Brain pericyte (primary cell): ENCODE measurements at regions not wholly inside any gene's neighbourhood (a gene's known extent, or its start where the extent isn't known, plus 50 kb on each side); places are given as distances from the start of the nearest gene placed in this dataset.
A peak's percentile ranks its signal among the peaks of the same experiment; 100 is the strongest.
"Not testable (repeated sequence)": the region's sequence is repeated elsewhere in the genome, so short reads cannot be mapped to it uniquely, and the experiment has no call there.

ENCODE experiments used
- DNase-seq: peaks from one replicate; pipeline ENCODE4 v3.0.0-alpha.2; 2012; ENCODE audit warnings: low read depth, low spot score

GRCh38 chr2:142580691-142581090 is 296.8 kb upstream of the KYNU start:
- DNase-seq: no peak

DNA sequence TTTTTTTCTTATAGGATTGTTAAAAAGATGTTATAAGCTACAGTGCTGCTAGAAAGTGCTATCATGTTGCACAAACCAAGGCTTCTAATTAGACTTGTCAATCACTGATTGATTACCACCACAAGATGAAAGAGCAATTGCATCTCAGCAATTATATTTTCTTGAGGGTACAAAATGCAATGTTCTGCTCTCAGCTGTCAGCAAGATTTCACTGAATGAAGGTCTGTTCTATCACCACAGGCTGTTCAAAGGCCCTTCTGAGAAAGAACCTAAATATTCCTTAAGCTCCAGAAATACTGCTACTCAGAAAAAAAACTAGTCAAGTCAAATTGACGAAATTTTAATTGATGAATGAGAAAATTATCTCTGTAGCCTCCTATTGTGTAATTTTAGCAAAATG is 301.9 kb upstream of the KYNU start:
- DNase-seq: no peak

DNA sequence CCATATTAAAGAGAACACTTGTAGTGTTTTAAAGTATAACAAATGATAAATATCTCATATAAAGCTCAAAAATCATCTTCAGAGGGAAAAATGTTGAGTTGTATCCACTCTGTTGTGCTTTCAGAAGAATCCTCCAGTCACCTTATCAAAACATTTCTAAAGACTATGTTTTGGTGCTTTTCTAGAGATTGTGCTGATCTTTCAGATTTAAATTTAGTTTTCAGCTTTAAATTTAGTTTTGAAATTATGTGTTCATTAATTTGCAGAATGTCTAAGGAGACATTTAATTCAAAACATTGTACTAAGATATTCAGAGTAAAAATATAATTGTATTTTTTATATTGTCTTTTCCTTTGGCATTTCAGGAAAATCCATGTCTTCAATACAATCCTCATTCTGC is 303.1 kb upstream of the KYNU start:
- DNase-seq: no peak

GRCh38 chr2:142572346-142573132 is 304.9 kb upstream of the KYNU start:
- DNase-seq: no peak

DNA sequence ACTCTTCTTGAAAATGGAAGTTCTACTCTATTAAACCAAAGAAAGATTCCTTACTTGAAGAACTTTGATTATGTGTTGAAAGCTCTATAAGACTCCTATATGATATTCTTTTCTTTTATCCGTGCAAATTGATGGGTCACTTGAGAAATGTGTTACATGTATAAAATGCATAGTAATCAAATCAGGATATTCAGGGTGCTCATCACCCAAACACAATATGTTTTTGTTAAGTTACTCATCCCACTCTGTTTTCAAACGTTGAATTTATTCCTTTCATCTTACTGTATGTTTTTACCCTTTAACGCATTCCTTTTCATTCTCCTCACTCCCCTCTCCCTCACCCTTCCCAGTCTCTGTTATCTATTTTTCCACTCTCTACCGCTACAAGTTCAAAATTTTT is 305.5 kb upstream of the KYNU start:
- DNase-seq: no peak

DNA sequence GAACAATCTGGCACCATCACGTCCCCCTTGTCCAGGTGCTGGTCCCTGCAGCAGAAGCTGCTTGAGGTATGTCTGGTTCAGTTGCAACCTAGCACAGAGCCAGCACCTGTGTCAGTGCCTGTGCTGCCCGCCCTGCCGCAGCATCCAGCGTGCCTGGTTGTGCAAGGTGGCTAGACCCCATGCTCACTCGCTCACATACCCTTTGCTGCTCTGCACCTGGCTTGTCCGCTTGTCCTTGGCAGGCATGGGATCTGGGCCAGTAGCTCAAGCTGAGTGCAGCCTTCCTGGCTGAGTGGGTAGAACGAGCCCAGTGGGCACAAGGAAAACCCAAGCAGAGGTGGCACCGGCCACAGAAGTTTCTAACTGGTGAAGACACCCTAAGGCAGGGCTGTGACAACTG is 314.6 kb upstream of the KYNU start:
- DNase-seq: no peak

DNA sequence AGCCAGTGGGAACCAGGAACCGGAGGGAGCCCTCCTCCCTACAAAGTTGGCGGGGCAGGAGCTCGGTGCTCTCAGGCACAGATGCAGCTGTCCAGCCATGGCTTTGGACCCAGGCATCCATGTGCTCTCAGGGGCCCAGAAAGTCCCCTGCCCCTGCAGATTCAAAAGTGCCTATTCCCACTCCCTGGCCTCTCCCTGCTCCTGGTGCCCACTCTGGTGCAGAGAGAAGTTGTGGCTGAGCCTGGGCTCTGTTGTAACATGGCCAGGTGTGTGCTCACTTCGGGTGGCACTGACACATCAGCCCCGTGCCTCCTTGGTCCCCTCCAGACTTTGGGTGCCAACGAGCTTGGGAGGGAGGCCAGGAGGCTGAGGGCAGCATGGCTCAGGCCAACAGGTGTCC is 315.8 kb upstream of the KYNU start:
- no peak for DNase-seq

DNA sequence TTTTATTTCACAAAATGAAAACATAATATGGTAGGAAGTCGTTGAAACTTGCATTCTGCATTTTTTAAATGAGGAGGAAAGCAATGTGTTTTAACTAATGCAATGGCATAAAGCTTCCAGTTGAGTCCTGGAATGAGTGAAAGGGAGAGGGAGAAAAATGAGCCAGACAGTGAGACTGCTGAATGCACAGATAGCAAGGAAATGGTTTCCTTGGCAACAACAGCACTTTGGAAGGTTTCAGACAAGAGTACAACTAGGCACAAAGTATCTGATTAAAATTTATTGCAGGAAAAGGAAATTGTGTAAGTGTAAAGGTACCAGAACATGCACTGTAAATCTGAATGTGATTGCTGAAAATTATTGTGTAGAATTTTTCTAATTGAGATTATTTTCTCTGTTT is 320.1 kb upstream of the KYNU start:
- no peak for DNase-seq

DNA sequence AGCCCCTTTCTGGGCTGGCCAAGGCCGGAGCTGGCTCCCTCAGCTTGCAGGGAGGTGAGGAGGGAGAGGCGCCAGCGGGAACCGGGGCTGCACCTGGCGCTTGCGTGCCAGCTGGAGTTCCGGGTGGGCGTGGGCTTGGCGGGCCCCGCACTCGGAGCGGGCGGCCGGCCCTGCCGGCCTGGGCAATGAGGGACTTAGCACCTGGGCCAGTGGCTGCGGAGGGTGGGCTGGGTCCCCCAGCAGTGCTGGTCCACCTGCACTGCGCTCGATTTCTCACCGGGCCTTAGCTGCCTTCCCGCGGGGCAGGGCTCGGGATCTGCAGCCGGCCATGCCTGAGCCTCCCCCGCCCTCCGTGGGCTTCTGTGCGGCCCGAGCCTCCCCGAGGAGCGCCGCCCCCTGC is 331.5 kb upstream of the KYNU start:
- not testable (repeated sequence) for DNase-seq

DNA sequence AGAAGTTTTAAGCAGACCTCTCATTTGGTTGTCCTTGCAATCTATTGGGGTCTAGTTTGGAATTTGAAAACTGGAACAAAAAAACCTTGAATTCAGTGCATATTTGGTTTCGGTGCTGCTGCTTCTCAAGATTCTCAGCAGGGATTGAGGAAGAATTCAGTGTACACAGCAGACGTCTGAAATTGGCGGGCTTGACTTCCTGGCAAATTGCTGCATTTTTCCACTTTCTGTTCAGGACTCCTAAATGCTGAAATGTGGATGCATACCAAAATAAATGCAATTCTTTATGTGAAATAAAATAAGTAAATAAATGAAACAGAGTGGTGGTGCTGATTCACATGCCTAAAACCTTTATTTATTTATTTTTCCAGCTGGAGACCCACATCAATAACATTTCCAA is 332.4 kb upstream of the KYNU start:
- peak; percentile 13 for DNase-seq

DNA sequence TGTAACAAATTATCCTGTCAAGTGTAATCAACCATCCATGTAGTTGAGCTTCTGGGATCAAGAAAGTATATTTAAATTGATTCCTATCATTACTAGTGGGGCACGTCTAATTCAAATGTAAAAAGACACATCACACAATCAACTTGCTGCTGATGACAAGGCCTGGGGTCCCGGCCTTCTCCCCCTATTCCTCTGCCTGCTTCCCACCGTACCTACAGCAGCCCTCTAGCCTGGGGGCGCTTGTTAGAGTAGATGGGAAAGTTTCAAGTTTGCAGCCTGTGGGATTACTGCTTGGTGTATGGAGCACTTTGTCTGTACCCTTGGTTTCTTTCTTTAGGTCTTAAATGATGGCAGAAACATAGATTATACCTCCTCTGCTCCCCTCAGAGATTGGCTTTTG is 333.3 kb upstream of the KYNU start:
- DNase-seq: no peak

DNA sequence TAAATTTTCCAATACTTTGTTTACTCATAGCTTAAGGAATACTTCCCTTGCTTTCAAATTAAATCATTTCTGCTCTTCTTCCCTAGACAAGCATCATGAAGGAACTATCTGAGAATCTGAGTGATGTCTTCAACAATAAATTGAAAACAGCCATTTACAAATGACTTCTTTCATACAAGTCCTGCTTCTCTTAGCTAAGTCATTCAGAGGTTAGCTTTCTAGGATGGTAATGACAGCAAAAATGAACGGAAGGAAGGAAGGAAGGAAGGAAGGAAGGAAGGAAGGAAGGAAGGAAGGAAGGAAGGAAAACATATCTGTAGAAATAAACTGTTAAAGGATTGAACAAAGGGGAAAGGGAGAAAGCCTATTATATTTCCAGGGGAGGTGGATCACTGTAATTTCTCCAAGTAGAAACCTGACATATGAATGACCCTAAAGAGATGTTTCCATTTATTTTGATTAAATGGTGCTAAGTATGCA is 335.0 kb upstream of the KYNU start:
- no peak for DNase-seq

DNA sequence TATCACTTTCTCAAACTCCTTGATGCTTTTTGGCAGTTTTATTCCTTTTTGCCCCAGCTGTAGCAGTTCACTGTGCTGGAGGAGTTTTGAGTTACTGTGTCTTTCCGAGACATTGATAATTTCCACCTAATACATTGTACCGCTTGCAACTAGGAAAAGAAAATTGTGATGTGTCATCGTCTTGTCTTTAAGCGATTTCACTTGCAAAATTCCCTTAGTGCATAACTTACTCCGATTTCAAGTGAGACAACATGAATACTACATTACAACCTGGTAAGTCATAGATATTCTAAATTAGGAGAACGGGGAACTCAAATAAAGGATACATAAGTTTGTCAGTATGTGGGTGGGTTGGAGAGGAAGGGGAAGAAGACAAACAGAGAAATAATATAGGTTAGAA is 340.5 kb upstream of the KYNU start:
- DNase-seq: no peak

GRCh38 chr2:142536492-142536891 is 341.0 kb upstream of the KYNU start:
- no peak for DNase-seq

GRCh38 chr2:142535311-142535710 is 342.2 kb upstream of the KYNU start:
- DNase-seq: no peak

GRCh38 chr2:142533177-142533576 is 344.3 kb upstream of the KYNU start:
- no peak for DNase-seq

- DNase-seq: no peak
Observed at GRCh38 chr2:142531377-142531776, 346.1 kb upstream of the KYNU start.

DNA sequence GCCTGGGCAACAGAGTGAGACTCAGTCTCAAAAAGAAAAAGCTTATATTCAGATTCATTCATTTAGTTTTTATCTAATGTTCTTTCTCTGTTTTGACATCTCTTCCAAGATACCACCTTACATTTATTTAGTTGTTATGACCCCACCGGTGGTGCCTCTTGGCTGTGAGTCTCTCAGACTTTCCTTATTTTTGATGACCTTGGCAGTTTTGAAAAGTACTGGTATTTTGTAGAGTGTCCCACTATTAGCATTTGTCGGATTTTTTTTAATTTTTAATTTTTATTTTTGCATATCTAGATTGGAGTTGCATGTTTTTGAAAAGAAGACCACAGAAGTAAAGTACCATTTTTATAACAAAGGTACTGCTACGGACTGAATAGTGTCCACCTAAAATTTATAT is 351.7 kb upstream of the KYNU start:
- no peak for DNase-seq

GRCh38 chr2:142521492-142521891 is 356.0 kb upstream of the KYNU start:
- no peak for DNase-seq

DNA sequence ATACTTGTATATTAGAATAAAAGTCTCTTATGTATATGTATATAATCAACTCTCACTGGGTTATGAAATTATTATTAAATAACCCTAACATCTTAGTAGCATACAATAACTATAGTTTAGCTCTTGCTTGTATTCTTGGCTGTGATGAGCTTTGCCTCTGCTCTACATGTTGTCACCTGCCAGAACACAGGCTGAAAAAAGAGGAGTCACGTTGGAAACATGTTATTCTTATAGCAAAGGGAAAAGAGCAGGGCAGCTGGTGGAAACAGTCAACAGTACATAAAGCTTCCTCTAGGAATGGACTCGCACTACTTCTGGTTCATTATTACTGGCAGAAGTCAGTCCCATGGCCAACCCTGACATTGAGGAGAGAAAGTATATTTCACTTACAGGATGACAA is 362.0 kb upstream of the KYNU start:
- DNase-seq: no peak

- no peak for DNase-seq
Observed at GRCh38 chr2:142509401-142509800, 368.1 kb upstream of the KYNU start.

GRCh38 chr2:142504754-142505153 is 372.7 kb upstream of the KYNU start:
- no peak for DNase-seq

GRCh38 chr2:142502402-142502801 is 371.6 kb upstream of the LRP1B start:
- no peak for DNase-seq

GRCh38 chr2:142495141-142495540 is 364.3 kb upstream of the LRP1B start:
- no peak for DNase-seq
